Fibroblast of the aortic adventitia (primary cell): ENCODE measurements at regions not wholly inside any gene's neighbourhood (a gene's known extent, or its start where the extent isn't known, plus 50 kb on each side); places are given as distances from the start of the nearest gene placed in this dataset.
"Not testable (repeated sequence)": the region's sequence is repeated elsewhere in the genome, so short reads cannot be mapped to it uniquely, and the experiment has no call there.

Experiments
- DNase-seq: peaks from one replicate; pipeline ENCODE4 v3.0.0-alpha.2; 2010; ENCODE audit warnings: low read depth
- H3K4me3 ChIP-seq: 2 replicates; pipeline ENCODE4 v1.5.1; 2011; ENCODE audit warnings: low read depth, mild to moderate bottlenecking, control low read depth, low read length, moderate library complexity

DNA sequence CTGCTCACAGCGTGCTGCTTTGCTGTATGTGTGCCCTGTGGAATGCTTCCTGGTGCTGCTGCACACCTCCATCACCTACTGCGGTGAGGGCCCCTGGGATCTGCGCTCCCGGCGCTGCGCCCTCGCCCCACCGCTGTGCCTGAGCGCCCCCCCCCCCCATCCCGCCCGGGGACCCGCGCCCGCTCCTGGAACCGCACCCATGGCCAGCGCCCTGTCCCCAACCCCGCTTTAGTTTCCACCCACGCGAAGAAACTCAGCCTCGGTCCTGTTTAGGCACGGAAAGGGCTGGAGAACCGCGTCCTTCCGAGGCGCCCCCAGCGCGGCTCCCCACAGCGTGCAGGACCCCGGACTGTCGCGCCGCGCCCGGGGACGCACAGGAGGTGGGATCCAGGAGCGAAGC is 265.5 kb downstream of the POTEB3 start:
- not testable (repeated sequence) for DNase-seq, H3K4me3 ChIP-seq

DNA sequence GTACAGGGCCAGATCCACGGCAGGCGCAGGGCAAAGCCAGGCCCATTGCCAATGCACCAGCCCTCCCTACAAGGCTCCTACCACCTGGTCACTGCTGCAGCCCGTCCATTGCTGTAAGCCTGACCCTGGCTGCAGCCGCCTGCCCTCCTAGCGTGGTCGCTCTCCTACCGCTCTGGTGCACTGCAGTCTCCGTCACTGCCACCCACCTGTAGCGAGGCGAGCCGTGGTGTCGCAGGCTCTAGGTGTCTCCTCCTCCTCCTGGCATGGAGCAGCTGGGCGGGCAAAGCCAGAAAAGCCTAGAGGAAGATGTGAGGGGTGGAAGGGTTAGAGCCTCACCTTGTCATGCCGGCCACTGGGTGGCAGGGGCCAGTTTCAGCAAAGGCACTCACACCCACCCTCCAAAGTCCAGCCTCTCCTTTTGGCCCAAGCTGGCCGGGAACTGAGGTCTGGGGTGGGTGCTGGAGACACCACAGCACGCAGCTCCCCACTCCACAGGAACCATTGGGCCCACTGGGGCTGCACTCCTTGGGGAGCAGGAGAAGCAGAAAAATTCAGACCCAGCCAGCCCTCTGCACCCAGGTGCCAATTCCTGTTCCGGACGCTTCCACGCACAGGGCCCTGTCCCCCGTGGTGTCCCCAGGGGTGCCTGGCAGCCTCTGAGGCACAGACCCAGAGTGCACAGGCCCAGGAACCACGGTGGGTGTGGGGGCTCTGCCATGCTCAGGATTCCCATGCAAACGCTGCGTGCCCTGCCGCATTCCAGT is 285.3 kb upstream of the POTEB2 start:
- not testable (repeated sequence) for H3K4me3 ChIP-seq, DNase-seq

- not testable (repeated sequence) for H3K4me3 ChIP-seq, DNase-seq
These were observed 282.0 kb upstream of the POTEB2 start for GRCh38 chr15:21148136-21148535.

DNA sequence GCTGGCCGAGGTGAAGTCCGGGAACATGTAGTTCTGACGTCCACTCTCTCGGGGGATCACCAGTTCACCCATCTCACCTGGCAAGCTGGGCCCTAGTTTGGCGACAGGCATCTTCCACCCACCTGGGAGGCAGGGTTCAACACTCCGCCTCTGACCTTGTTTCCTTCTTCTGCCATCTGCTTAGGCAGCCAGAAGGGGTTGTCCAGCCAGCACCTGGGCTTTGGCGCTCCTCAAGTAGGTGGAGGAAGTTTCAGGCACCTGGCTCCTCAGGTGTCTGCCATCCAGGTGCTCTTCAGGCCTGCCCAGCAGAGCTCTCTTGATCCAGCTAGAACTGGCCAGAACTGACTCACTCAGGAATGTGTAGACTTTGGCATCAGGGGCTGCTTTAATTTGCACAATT is 267.8 kb upstream of the POTEB2 start:
- not testable (repeated sequence) for H3K4me3 ChIP-seq, DNase-seq

- DNase-seq, H3K4me3 ChIP-seq: not testable (repeated sequence)
These were observed 246.3 kb upstream of the POTEB2 start for GRCh38 chr15:21112271-21113053.

GRCh38 chr15:21111861-21112260 is 245.7 kb upstream of the POTEB2 start:
- not testable (repeated sequence) for H3K4me3 ChIP-seq
- peak; percentile 0 for DNase-seq

DNA sequence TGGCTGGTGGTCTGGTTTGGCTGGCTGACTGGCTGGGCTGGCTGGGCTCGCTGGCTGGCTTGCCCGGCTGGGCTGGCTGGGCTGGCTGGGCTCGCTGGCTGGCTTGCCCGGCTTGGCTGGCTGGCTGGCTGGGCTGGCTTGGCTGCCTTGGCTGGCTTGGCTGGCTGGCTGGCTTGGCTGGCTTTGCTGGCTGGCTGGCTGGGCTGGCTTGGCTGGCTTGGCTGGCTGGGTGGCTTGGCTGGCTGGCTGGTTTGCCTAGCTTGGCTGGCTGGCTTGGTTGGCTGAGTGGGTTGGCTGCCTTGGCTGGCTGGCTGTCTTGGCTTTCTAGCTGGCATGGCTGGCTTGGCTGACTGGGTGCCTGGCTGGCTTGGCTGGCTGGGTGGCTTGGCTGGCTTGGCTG is 245.1 kb upstream of the POTEB2 start:
- not testable (repeated sequence) for DNase-seq, H3K4me3 ChIP-seq

DNA sequence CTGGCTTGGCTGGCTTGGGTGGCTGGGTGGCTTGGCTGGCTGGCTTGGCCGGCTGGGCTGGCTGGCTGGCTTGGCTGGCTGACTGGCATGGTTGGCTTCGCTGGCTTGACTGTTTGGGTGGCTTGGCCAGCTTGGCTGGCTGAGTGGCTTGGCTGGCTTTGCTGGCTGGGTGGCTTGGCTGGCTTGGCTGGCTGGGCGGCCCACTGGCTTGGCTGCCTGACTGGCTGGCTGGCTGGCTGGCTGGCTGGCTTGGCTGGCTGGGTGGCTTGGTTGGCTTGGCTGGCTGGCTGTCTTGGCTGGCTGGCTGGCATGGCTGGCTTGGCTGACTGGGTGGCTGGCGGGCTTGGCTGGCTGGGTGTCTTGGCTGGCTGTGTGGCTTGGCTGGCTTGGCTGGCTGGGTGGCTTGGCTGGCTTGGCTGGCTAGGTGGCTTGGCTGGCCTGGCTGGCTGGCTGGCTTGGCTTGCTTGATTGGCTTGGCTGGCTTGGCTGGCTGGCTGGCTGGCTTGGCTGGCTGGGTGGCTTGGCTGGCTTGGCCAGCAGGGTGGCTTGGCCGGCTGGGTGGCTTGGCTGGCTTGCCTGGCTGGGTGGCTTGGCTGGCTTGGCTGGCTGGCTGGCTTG is 244.2 kb upstream of the POTEB2 start:
- not testable (repeated sequence) for DNase-seq, H3K4me3 ChIP-seq

GRCh38 chr15:21108384-21108783 is 242.3 kb upstream of the POTEB2 start:
- not testable (repeated sequence) for DNase-seq, H3K4me3 ChIP-seq

GRCh38 chr15:21107399-21108381 is 241.6 kb upstream of the POTEB2 start:
- DNase-seq, H3K4me3 ChIP-seq: not testable (repeated sequence)

DNA sequence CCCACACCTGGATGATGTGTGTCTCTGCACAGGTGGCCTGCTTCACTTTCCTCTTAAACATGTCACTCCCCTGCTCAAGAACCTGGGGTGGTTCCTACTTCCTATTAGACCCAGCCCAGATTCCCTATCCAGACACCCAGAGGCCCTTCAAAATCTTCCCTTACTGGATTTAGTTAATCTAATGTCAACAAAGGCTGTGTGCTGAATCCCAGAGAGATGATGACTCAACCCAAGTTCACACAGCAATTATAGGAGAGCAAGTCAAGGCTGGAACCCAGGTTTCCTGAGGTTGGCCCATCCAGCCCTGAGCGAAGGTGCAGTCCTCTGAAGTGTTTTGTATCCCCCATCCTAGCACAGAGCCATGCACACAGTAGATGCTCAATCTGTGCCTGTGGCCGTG is 230.5 kb upstream of the POTEB2 start:
- H3K4me3 ChIP-seq: not testable (repeated sequence)

DNA sequence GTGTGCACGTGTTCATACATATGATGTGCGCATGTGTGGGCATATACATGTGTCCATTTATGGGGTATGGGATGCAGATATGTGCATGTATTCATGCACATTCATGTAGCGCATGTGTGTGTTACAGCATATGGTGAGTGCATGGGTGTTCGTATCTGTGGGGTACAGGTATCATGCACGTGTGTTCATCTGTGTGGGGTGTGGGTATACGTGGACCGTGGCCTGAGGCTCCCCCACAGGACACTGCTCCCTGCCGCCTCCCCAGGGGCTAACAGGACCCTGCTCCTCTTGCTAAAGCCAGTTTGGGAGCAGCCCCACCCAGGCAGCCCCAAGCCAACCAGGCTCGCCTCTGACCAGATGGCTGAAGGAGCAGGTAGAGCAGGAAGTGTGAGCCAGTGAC is 213.4 kb upstream of the POTEB2 start:
- not testable (repeated sequence) for H3K4me3 ChIP-seq, DNase-seq

More for the DNA sequence above, 230.5 kb upstream of the POTEB2 start:
- not testable (repeated sequence) for DNase-seq

DNA sequence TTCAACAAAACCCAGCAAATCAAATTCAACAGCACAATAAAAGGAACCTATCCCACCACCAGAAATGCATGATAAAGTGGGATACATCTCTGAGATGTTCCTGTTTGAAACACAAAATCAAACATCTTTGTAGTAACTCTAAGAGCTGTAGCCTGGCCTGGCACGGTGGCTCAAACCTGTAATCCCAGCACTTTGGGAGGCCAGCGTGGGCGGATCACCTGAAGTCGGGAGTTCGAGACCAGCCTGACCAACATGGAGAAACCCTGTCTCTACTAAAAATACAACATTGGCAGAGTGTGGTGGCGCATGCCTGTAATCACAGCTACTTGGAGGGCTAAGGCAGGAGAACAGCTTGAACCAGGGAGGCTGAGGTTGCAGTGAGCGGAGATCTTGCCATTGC is 202.8 kb upstream of the POTEB2 start:
- H3K4me3 ChIP-seq, DNase-seq: not testable (repeated sequence)

DNA sequence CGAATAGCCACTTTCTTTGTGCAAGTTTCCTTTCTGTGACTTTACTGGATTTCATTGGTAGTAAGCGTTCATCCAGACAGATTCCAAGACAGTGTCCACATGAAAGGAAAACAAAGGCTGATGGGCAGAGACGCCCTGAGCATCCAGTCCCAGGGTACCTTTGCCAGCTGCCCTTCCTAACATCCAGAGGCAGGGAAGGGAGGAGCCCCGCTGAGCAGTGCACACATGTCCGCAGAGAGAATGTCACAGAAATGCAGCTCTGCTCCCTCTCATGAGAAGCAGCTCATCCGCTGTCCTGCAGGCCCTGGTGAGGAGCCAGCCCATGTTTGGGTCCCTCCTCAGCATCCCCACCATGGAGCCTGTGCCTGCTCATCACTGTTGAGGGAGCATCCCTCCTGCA is 197.4 kb upstream of the POTEB2 start:
- DNase-seq: not testable (repeated sequence)

DNA sequence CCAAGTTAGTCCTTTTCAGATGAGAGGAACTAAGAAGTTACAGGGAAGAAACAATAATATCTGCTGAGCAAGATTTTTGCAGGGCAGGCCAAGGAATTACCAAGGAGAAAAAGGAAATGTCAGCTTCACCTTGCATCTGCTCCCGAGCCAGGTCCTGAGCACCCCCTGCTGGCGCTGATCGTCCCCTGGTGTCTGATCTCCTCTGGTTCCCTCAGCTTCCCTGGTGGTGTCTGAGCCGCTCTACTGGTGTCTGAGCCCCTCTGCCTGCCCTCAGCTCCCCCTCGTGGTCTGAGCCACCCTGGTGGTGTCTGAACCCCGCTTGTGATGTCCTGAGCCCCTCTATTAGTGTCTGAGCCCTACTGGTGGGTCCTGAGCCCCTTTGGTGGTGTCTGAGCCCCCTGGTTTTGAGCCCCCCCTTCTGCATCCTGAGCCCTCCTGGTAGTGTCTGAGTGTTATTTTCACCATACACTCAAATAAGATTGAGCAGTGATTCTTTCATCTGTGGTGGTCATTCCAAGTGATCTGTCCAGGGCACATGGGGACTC is 196.6 kb upstream of the POTEB2 start:
- DNase-seq, H3K4me3 ChIP-seq: not testable (repeated sequence)

More for the DNA sequence above, 197.4 kb upstream of the POTEB2 start:
- not testable (repeated sequence) for H3K4me3 ChIP-seq

- not testable (repeated sequence) for DNase-seq, H3K4me3 ChIP-seq
These were observed 185.8 kb upstream of the POTEB2 start for GRCh38 chr15:21051866-21052265.

DNA sequence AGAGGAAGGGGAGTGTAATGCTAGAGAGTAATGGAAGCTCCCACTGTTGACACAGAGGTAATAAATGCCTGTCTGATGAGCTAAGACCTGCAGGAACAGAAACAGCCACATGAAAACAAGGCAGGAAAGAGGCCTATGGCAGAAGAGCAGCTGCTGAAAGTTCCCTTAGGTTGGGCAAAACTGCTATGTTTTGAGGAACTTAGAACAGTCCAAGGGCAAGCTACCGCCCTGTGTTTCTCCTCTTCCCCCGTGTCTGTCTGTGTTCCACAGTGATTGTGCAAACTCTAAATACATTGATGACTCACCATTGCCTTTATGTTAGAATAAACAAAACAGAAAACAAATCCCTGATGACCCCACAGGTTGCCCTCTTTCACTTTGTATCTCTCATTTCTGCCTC is 165.6 kb upstream of the POTEB2 start:
- DNase-seq, H3K4me3 ChIP-seq: not testable (repeated sequence)

GRCh38 chr15:21029001-21029400 is 162.9 kb upstream of the POTEB2 start:
- DNase-seq, H3K4me3 ChIP-seq: not testable (repeated sequence)
